Esophagus squamous epithelium (tissue), 4 donors: ENCODE measurements at regions not wholly inside any gene's neighbourhood (a gene's known extent, or its start where the extent isn't known, plus 50 kb on each side); places are given as distances from the start of the nearest gene placed in this dataset.

ENCODE experiments used
- CTCF ChIP-seq, 6 experiments: fragments of 450-650 bp in 4 of 6; fragments of 200-600 bp in 2 of 6; sonication (generic) in 2 of 6; IDR thresholded peaks; one replicate each; pipeline ENCODE4 v1.5.1; 2016 to 2019; ENCODE audit warnings: antibody characterized with exemption in 6 of 6, mild to moderate bottlenecking in 4 of 6, moderate library complexity in 4 of 6
- POLR2A ChIP-seq, 4 donors: fragments of 450-650 bp; IDR thresholded peaks; one replicate each; pipeline ENCODE4 v1.6.1; 2017; ENCODE audit warnings: antibody characterized with exemption in 4 of 4, mild to moderate bottlenecking in 4 of 4, moderate library complexity in 3 of 4

GRCh38 chr3:30313840-30314239, 292.6 kb upstream of the TGFBR2 start:
- TF ChIP-seq CTCF (IDR thresholded peaks at IDR 0.05): no peak
- TF ChIP-seq POLR2A (IDR thresholded peaks at IDR 0.05): no peak
